Mesothelial cell of epicardium (in vitro differentiated cells): ENCODE measurements at regions not wholly inside any gene's neighbourhood (a gene's known extent, or its start where the extent isn't known, plus 50 kb on each side); places are given as distances from the start of the nearest gene placed in this dataset.

Source experiments
- DNase-seq, 2 experiments: peaks; one replicate each; pipeline ENCODE4 v3.0.0; 2021; ENCODE audit warnings: low spot score in 2 of 2; ENCODE audit not compliant: unreplicated experiment in 2 of 2
- H3K27ac Mint-ChIP-seq: 2 replicates; pipeline ENCODE4 v1.8.0; 2021; ENCODE audit warnings: mixed read lengths
- H3K27me3 Mint-ChIP-seq: 2 replicates; pipeline ENCODE4 v1.8.0; 2021; ENCODE audit warnings: low read depth, mixed read lengths
- H3K36me3 Mint-ChIP-seq: 2 replicates; pipeline ENCODE4 v1.8.0; 2021; ENCODE audit warnings: mixed read lengths
- H3K4me1 Mint-ChIP-seq: 2 replicates; pipeline ENCODE4 v1.8.0; 2021; ENCODE audit warnings: mixed read lengths
- H3K4me3 Mint-ChIP-seq: 2 replicates; pipeline ENCODE4 v1.8.0; 2021; ENCODE audit warnings: mild to moderate bottlenecking, moderate library complexity, mixed read lengths
- H3K9me3 Mint-ChIP-seq: 2 replicates; pipeline ENCODE4 v1.8.0; 2021; ENCODE audit warnings: mixed read lengths
- TF ChIP-seq, protein P1 (sequence below): fragments of 200-600 bp; sonication (generic); IDR thresholded peaks from one replicate; pipeline ENCODE4 v1.5.0; 2021; ENCODE audit warnings: antibody characterized with exemption; ENCODE audit not compliant: unreplicated experiment

DNA sequence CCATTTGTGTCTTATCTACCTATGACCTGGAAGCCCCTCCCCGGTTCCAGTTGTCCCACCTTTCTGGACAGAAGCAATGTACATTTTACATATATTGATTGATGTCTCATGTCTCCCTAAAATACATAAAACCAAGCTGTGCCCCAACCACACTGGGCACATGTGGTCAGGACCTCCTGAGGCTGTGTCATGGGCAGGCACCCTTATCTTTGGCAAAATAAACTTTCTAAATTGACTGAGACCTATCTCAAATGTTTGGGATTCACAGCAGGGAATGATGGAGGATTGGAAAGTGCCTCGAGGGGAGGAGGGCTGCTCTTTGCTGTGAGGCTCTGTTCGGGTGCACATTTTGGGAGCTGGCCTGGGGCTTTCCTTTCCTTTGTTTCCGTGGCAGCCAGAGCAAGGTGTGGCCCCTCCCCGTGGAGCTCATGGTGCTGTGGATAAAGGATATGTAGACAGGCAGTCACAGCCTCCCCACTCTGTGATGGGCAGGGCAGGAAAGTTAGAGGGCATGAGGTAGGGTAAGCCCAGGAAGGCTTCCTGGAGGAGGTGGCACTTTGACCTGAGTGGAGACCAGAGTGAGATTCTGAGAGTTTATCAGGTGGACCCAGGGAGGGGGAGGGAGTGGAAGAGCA lies 615.6 kb downstream of the TBC1D22A start:
- Mint-ChIP-seq H3K27me3 (no peaks in the 10 kb centered on the region), H3K27ac (no peak overlapping the region), H3K9me3 (peaks cover 47% of the 10 kb centered on the region), H3K36me3 (peaks cover 14% of the 10 kb centered on the region), H3K4me1 (no peaks in the 10 kb centered on the region), H3K4me3 (no peak overlapping the region)
- TF ChIP-seq, protein P1, sequence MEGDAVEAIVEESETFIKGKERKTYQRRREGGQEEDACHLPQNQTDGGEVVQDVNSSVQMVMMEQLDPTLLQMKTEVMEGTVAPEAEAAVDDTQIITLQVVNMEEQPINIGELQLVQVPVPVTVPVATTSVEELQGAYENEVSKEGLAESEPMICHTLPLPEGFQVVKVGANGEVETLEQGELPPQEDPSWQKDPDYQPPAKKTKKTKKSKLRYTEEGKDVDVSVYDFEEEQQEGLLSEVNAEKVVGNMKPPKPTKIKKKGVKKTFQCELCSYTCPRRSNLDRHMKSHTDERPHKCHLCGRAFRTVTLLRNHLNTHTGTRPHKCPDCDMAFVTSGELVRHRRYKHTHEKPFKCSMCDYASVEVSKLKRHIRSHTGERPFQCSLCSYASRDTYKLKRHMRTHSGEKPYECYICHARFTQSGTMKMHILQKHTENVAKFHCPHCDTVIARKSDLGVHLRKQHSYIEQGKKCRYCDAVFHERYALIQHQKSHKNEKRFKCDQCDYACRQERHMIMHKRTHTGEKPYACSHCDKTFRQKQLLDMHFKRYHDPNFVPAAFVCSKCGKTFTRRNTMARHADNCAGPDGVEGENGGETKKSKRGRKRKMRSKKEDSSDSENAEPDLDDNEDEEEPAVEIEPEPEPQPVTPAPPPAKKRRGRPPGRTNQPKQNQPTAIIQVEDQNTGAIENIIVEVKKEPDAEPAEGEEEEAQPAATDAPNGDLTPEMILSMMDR = no peak
- no peak for DNase-seq

DNA sequence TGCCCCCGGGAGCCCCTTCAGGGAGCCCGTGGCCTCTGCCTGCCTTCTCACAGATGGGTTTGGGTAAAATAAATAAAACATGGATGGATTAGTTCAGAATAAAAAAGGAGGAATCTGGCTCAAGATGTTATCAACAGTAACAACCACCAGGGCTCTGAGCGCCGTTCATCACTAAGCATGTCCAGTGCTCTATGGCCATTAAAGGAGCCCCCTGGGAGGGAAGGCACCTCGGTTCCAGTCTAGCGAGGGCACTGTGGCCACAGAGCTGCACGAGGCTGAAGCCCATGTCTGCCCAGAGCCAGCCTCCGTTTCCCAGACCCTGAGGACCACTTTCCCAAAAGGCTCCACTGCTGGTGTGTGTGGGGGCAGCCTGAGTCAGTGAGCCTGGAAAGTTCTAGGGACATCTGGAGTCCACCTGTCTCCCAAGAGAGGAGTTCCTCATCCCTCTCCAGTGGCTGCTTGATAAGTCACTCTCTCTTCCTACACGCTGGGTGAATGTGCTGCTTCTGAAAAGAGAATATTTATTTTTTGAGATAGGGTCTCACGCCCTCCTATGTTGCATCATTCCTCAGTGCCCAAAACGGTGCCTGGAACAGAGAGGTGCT lies 614.6 kb downstream of the TBC1D22A start:
- H3K27ac Mint-ChIP-seq = no peak overlapping the region
- H3K4me3 Mint-ChIP-seq = no peak overlapping the region
- peaks cover 16% of the 10 kb centered on the region for H3K36me3 Mint-ChIP-seq
- no peaks in the 10 kb centered on the region for H3K27me3 Mint-ChIP-seq
- no peaks in the 10 kb centered on the region for H3K4me1 Mint-ChIP-seq
- no peak for DNase-seq
- H3K9me3 Mint-ChIP-seq = peaks cover 45% of the 10 kb centered on the region
- TF ChIP-seq, protein P1 = no peak

DNA sequence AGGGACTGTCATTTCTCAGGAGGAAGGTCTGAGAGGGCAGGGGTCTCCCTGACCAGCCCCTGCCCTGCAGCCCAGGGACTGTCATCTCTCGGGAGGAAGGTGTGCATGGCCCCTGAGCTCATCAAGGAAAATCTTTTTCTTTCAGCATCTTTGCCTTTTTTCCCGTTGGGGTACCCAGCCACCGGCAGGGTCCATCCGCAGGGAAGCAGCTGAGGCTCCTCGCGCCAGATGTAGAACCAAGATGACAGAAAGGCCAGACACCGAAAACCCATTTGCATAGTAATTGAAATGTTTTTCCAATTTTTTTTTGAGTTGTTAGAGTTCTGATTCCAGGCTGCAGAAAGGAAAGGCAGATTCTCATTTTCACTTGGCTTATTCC lies 613.9 kb downstream of the TBC1D22A start:
- H3K36me3 Mint-ChIP-seq = peaks cover 10% of the 10 kb centered on the region
- H3K27me3 Mint-ChIP-seq = no peaks in the 10 kb centered on the region
- H3K4me1 Mint-ChIP-seq = no peaks in the 10 kb centered on the region
- H3K4me3 Mint-ChIP-seq = no peak overlapping the region
- TF ChIP-seq, protein P1 = no peak
- no peak overlapping the region for H3K27ac Mint-ChIP-seq
- peaks cover 41% of the 10 kb centered on the region for H3K9me3 Mint-ChIP-seq
- DNase-seq = no peak

DNA sequence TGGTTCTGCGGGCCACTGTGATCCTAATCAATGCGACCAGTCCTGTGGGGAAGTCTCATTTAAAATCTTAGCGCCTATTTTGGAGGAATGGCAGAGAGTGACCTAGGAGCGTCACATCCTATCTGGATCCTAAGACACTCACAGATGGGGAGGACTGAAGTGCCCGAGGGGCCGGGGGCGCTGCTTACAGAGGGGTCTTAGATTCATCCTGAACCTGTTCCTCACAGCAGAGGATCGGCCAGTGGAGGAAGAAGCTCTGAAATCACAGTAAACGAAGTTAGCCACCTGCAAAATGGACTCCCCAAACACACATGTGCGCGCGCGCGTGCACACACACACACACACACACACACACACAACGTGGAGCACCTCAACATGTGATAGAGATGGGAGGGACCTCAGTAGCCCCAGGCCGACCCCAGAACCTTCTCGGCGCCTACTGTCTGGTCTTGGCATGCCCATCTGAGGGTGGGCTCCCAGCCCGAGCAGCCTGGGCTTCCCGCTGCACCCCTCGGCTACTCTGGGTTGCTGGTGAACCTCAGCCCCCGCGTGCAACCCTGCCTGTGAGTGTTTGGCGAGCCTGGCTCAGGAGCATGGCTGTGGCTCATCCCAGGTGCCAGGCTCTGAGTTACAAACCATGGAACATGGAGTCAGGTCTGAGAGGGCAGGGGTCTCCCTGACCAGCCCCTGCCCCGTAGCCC lies 613.3 kb downstream of the TBC1D22A start:
- H3K4me1 Mint-ChIP-seq = no peaks in the 10 kb centered on the region
- H3K27me3 Mint-ChIP-seq = no peaks in the 10 kb centered on the region
- peaks cover 42% of the 10 kb centered on the region for H3K9me3 Mint-ChIP-seq
- TF ChIP-seq, protein P1 = no peak
- peaks cover 10% of the 10 kb centered on the region for H3K36me3 Mint-ChIP-seq
- DNase-seq = no peak
- H3K4me3 Mint-ChIP-seq = no peak overlapping the region
- no peak overlapping the region for H3K27ac Mint-ChIP-seq

DNA sequence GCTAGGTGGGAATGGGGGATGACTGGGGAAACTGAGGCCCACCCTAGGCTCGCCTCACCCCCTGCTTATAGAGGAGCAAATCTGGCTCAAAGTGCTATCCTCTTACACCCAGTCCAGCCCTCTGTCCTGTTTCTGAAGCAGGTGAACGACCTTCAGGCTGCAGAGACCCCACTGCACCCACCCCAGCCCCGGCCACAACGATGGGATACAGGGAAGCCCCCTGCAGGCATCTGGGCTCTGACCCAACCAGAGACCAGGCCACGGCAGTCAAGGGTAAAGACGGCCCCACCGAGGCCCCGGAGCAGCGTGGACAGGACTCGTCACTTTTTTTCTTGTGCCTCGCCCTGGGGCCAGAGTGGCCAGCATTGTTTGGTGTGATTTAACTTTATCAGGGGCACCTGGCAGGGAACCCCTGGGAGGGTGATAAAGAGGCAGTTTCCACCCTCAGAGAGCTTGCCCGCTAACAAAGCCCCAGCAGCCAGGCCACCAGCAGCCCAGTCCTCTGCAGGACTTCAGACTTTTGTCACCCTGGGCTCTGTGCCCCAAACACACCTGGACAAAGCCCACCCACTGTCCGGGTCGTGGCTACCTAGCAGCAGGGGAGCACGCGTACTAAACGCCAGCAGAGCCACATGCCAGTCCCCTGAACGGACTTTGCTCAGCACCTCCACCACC lies 612.6 kb downstream of the TBC1D22A start:
- no peak overlapping the region for H3K27ac Mint-ChIP-seq
- H3K9me3 Mint-ChIP-seq = peaks cover 45% of the 10 kb centered on the region
- H3K4me1 Mint-ChIP-seq = no peaks in the 10 kb centered on the region
- H3K36me3 Mint-ChIP-seq = peaks cover 14% of the 10 kb centered on the region
- TF ChIP-seq, protein P1 = no peak
- no peak overlapping the region for H3K4me3 Mint-ChIP-seq
- DNase-seq = no peak
- H3K27me3 Mint-ChIP-seq = no peaks in the 10 kb centered on the region
